Superior temporal gyrus (tissue), 1 donor: ENCODE measurements at regions not wholly inside any gene's neighbourhood (a gene's known extent, or its start where the extent isn't known, plus 50 kb on each side); places are given as distances from the start of the nearest gene placed in this dataset.

Experiments used
- DNase-seq: peaks from one replicate; pipeline ENCODE4 v3.0.0-alpha.2; 2016; ENCODE audit errors: extremely low spot score

DNA sequence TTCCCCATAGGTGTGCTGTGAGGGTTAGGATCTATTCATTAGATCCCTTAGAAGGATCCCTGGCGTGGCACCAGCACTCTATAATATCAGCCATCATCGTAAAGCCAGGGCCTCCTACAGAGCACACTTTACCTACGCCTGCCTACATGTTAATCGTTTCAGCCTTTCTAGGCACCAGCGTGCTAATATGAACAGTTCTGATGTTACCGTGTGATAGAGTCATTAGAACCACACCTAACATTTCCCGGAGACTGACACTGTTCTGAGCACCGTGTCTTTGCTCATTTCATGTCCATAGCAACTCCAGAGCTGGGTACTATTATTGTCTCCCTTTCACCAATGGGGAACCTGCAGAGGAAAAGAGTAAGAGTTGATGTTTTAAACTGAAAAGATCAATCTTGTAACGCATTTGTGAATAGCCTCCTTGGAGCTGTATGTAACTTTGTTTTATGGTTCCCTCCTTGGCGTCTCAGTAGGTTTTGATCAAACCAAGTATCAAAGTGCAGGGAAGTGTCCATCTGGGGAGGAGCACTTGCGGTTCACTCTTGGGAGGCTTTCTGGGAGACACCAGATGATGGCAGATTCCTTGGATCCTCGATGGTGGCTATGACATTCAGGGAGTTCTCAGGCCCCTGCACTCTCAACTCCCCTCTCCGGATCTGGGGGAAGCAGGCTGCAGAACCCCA, 73.8 kb upstream of the KCNG1 start:
- no peak for DNase-seq

GRCh38 chr20:51095633-51096521, 73.0 kb upstream of the KCNG1 start:
- DNase-seq: peak; percentile 52

DNA sequence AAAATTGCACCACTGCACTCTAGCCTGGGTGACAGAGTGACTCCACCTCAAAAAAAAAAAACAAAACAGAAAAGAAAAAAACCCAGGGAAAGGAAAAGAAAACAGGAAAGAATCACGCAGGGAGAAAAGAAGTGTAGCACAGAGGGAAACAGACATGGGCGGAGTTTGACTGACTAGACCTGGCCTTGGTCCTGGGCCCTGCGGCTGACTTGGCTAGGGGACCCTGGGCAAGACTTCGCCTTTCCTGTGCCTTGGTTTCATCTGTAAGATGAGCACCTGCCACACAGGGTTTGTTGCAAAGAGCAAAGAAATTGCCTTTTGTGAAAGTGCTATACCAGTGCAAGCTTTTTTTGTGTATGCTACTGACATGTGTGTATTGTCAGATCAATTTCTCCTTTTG, 71.3 kb upstream of the KCNG1 start:
- no peak for DNase-seq

GRCh38 chr20:51093240-51093763, 70.4 kb upstream of the KCNG1 start:
- DNase-seq: no peak

DNA sequence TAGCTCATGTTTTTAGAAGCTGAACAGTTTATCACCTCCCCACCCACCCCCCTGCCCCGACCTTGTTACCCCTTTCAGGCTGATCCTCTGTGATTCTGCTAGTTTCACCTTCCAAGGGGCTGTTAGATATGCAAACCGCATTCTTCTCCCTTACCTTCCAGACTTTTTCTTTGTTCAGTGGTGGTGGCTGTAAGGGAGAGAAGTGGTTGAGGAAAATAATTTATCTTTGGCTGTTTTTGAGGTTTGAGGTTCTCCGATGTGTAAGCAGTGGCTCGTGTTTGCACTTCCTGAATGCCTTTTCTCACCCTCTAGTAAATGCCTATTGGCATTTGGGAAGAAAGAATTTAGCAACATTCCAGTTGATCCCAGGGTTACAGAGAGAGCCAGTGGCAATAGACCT, 69.4 kb upstream of the KCNG1 start:
- DNase-seq: no peak

- DNase-seq: no peak
Measured at GRCh38 chr20:51091406-51092195, 68.7 kb upstream of the KCNG1 start.

DNA sequence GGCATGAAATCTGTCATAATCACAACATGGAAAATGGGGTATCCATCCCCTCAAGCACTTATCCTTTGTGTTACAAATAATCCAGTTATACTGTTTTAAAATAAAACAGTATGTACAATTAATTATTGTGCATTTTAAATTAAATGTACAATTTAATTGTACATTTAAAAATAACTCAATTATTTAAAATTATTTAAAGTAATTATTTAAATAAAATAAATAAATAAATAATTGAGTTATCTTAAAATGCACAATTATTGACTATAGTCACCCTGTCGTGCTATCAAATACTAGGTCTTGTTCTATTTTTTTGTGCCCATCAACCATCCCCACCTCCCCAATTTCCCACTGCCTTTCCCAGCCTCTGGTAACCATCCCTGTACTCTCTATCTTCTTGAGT, 66.9 kb upstream of the KCNG1 start:
- no peak for DNase-seq

- DNase-seq: no peak
Measured at GRCh38 chr20:51089272-51089781, 66.4 kb upstream of the KCNG1 start.

DNA sequence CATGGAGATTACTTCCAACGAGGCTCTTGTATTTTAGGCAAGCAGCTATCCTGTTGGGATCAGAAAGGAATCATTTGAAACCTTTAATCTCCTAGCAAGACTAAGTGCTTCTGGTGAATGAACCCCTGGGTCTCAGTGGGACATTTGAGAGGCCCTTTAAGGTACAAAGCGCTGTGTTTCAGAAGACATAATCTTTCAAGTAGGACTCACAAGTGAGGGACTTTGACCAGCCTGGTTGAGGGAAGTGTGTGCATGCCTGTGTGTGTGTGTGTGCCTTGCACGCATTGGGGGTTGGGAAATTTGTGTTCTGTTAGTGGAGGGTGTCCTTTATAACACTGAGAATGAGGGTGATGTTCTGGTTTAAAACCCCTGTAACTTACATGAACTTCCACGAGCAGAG, 64.4 kb upstream of the KCNG1 start:
- no peak for DNase-seq

GRCh38 chr20:51085769-51086168, 62.9 kb upstream of the KCNG1 start:
- no peak for DNase-seq

GRCh38 chr20:51084593-51085377, 61.9 kb upstream of the KCNG1 start:
- DNase-seq: no peak

GRCh38 chr20:51083447-51083846, 60.5 kb upstream of the KCNG1 start:
- DNase-seq: no peak

DNA sequence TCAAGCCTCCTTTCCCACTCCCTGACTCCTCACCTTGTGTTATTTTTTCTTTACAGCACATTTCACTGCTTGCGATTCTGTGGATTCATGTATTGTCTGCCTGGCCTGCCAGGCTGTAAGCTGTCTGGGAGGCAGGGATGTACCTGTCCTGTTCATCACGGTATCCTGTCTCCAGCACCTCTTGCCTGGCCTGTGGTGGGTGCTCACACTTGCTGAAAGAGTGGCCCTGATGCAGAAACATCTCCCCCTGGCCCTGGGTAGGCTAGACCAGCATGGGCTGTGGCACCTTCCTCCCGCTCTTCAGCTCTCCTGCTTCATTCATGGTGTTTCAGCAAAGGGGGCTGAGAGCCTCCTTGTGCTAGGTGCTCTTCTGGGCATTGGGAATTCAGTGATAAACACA, 60.1 kb upstream of the KCNG1 start:
- DNase-seq: no peak

DNA sequence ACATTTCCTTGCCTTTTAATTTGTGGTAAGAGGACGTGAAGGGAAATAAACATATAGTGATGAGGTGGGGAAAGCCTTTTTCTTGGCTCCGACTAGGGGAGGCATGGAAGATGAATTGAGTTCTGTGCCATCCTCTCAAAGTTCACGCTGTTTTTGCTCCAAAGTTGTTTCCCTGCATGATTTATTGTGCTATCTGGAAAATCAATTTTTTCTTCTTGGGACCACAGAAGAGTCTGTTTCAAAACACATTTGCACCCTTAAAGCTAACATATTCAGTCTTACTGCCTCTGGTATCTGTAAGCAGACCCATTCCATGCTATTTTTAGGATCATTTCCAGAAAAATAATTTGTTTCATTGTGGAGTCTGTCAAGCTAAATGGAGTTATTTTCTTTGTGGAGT, 57.6 kb upstream of the KCNG1 start:
- DNase-seq: no peak

GRCh38 chr20:51079488-51079887, 56.6 kb upstream of the KCNG1 start:
- DNase-seq: no peak

DNA sequence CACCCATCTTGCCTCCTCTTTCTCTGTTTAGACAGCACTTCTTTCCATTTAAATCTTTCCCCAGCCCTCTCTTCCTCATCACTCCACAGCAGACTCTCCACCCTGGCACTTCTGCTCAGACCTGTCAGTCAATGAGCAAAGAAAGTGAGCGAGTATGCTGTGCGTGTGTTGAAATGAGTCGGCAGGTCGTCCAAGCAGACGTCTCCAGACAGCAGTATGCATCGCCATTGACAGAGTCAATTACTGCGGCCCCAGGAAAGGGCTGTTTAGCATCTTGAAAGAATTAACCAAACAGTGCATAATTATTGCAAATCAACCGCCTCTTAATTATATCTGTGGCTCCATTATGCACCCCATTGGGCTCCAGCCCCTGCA, 54.8 kb upstream of the KCNG1 start:
- no peak for DNase-seq

DNA sequence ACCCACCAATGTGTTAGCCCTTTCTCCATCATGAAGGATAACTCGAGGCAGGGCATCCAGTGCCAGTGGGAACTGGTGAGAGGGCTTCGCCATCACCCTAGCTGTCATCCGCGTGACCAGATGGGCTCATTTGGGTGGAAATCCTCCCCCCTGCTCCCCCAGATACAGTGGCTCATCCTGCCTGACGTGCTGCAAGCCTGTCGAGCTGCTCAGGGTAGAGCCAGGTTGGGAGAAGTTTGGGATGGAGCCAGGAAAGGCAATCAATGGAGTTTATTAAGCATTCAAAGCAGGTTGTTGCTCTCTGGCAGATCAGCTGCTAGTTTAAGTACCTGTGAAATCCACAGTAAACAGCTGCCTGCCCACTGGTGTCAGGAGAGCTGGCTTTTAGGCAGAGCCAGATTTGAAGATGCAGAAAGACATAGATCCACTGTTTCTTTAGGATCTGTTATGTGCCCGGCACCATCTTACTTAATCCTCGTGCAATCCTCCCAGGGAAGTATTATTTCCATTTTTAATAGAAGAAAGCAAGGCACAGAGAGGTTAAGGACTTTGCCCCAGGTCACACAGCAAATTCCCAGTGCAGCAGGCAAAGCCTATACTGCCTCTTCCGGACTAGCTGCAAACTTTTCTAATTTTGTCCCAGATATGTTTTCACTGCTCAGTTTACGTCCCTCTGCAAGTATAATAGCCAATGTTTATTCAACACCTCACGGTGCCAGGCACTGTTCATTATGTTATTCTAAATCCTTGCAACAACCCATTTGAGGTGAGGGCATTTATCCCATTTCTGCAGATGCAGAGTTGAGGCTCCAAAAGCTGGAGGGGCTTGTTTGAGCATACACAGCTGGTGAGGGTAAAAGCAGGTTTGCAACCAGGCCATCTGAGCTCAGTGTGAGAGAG, 54.1 kb upstream of the KCNG1 start:
- no peak for DNase-seq

- DNase-seq: no peak
Measured at GRCh38 chr20:51074062-51074461, 51.2 kb upstream of the KCNG1 start.
